22Rv1 (cell line): ENCODE measurements at regions not wholly inside any gene's neighbourhood (a gene's known extent, or its start where the extent isn't known, plus 50 kb on each side); places are given as distances from the start of the nearest gene placed in this dataset.

ENCODE experiments used
- H3K27ac ChIP-seq: fragments of 450-650 bp; 2 replicates; pipeline ENCODE4 v1.5.1; 2017
- CTCF ChIP-seq: fragments of 450-650 bp; IDR thresholded peaks from 2 replicates; pipeline ENCODE4 v1.5.1; 2017; ENCODE audit warnings: mild to moderate bottlenecking
- ZFX ChIP-seq: fragments of 450-650 bp; IDR thresholded peaks from 2 replicates; pipeline ENCODE4 v1.6.1; 2017; ENCODE audit warnings: antibody characterized with exemption, borderline replicate concordance

- TF ChIP-seq CTCF (no peak), ZFX (no peak)
- peak overlapping the region; percentile 53 for H3K27ac ChIP-seq
Observed at GRCh38 chr7:19369182-19369581, 224.0 kb upstream of the FERD3L start.

GRCh38 chr7:19368491-19368925 lies 223.3 kb upstream of the FERD3L start:
- no peak for TF ChIP-seq ZFX
- TF ChIP-seq CTCF = no peak
- H3K27ac ChIP-seq = no peak overlapping the region

GRCh38 chr7:19364950-19365349 lies 219.7 kb upstream of the FERD3L start:
- H3K27ac ChIP-seq = no peak overlapping the region
- TF ChIP-seq CTCF (no peak), ZFX (no peak)

- TF ChIP-seq ZFX = no peak
- TF ChIP-seq CTCF = no peak
Observed at GRCh38 chr7:19362099-19362498, 216.9 kb upstream of the FERD3L start.

GRCh38 chr7:19353180-19353579 lies 208.0 kb upstream of the FERD3L start:
- H3K27ac ChIP-seq = no peak overlapping the region
- TF ChIP-seq CTCF (no peak), ZFX (no peak)

More at GRCh38 chr7:19362099-19362498, 216.9 kb upstream of the FERD3L start:
- no peak overlapping the region for H3K27ac ChIP-seq

GRCh38 chr7:19352305-19352695 lies 207.1 kb upstream of the FERD3L start:
- no peak overlapping the region for H3K27ac ChIP-seq
- TF ChIP-seq ZFX (no peak), CTCF (no peak)

GRCh38 chr7:19351341-19352304 lies 206.4 kb upstream of the FERD3L start:
- no peak overlapping the region for H3K27ac ChIP-seq
- no peak for TF ChIP-seq CTCF
- TF ChIP-seq ZFX = no peak
